ENCODE measurements at regions not wholly inside any gene's neighbourhood (a gene's known extent, or its start where the extent isn't known, plus 50 kb on each side); places are given as distances from the start of the nearest gene placed in this dataset.

- TF ChIP-seq CHD7 (IDR thresholded peaks at IDR 0.05; ENCODE audit: insufficient replicate concordance, low read length) (no peak), BCL11A (IDR thresholded peaks at IDR 0.05; ENCODE audit: low read depth in 2 of 2, low read length in 2 of 2) (no peak), TCF12 (IDR thresholded peaks at IDR 0.05; ENCODE audit: low read depth, low read length) (no peak), SIN3A (conservative IDR thresholded peaks at IDR 0.05 in 1 of 2, IDR thresholded peaks at IDR 0.05 in 1 of 2; ENCODE audit: low read depth in 1 of 2, low read length in 2 of 2) (no peak), NANOG (IDR thresholded peaks at IDR 0.05; ENCODE audit: insufficient read depth, low read depth, low read length, poor library complexity, severe bottlenecking) (no peak), SIRT6 (IDR thresholded peaks at IDR 0.05; ENCODE audit: low read length) (no peak), POU5F1 (IDR thresholded peaks at IDR 0.05; ENCODE audit: low read depth, low read length) (no peak), HDAC2 (IDR thresholded peaks at IDR 0.05; ENCODE audit: borderline replicate concordance in 1 of 2, low read depth in 2 of 2, low read length in 2 of 2) (no peak)
Observed at GRCh38 chr9:86997156-86997555, 49.9 kb upstream of the GAS1 start (continued).
